IMR-90 (cell line): ENCODE measurements at regions not wholly inside any gene's neighbourhood (a gene's known extent, or its start where the extent isn't known, plus 50 kb on each side); places are given as distances from the start of the nearest gene placed in this dataset.
A peak's percentile ranks its signal among the peaks of the same experiment; 100 is the strongest.

ENCODE experiments used
- ATAC-seq: fragments of 200-7000 bp; cut with Tn5 transposase; 2 replicates; pipeline ENCODE4 v1.9.1; 2020; ENCODE audit warnings: low read depth, mild to moderate bottlenecking, moderate library complexity
- BruUV-seq: library from RNA; stranded (reverse); fragments of 400-500 nt; replicated peaks from 2 replicates; lab custom pipeline; 2021; lab: Mats Ljungman, UMichigan
- CTCF ChIA-PET: fragments of 300-600 bp; formaldehyde crosslinking; extraction: SDS; loops from one replicate; lab custom pipeline; 2021; ENCODE audit warnings: antibody characterized with exemption; lab: Yijun Ruan, JAX
- POLR2A ChIA-PET: fragments of 300-600 bp; sonication (Branson Sonifier 250); formaldehyde crosslinking; loops from one replicate; lab custom pipeline; 2022; ENCODE audit warnings: antibody characterized with exemption; ENCODE audit not compliant: unreplicated experiment; lab: Charles Lee
- DNase-seq: peaks from one replicate; pipeline ENCODE4 v3.0.0; 2013
- H2AFZ ChIP-seq: replicated peaks from 2 replicates; pipeline ENCODE3; 2013; ENCODE audit warnings: low read length, mild to moderate bottlenecking; ENCODE audit not compliant: poor library complexity
- H2AK5ac ChIP-seq: 2 replicates; pipeline ENCODE4 v1.6.1; 2013; ENCODE audit warnings: low read depth, low read length, inconsistent platforms
- H2AK9ac ChIP-seq: replicated peaks from 2 replicates; pipeline ENCODE3; 2013; ENCODE audit warnings: mild to moderate bottlenecking, low read depth, low read length, moderate library complexity; ENCODE audit not compliant: poor library complexity
- H2BK120ac ChIP-seq: 2 replicates; pipeline ENCODE4 v1.6.1; 2013; ENCODE audit warnings: low read depth, low read length, inconsistent platforms
- H2BK15ac ChIP-seq: 3 replicates; pipeline ENCODE4 v1.6.1; 2013; ENCODE audit warnings: low read depth, low read length, inconsistent platforms
- H2BK20ac ChIP-seq: 2 replicates; pipeline ENCODE4 v1.6.1; 2013; ENCODE audit warnings: low read depth, mild to moderate bottlenecking, inconsistent platforms, low read length, moderate library complexity
- H2BK5ac ChIP-seq: 2 replicates; pipeline ENCODE4 v1.6.1; 2013; ENCODE audit warnings: mild to moderate bottlenecking, low read depth, low read length, inconsistent platforms; ENCODE audit not compliant: poor library complexity, severe bottlenecking
- H3K14ac ChIP-seq: replicated peaks from 2 replicates; pipeline ENCODE4 v1.6.1; 2013; ENCODE audit warnings: low read depth, low read length, inconsistent platforms
- H3K18ac ChIP-seq: 2 replicates; pipeline ENCODE4 v1.6.1; 2013; ENCODE audit warnings: low read depth, low read length, control low read depth
- H3K23ac ChIP-seq: 2 replicates; pipeline ENCODE4 v1.6.1; 2013; ENCODE audit warnings: low read depth, low read length, inconsistent platforms
- H3K27ac ChIP-seq: 2 replicates; pipeline ENCODE4 v1.5.1; 2013; ENCODE audit warnings: mild to moderate bottlenecking, control low read depth, low read length; ENCODE audit not compliant: insufficient read depth
- H3K27me3 ChIP-seq: 2 replicates; pipeline ENCODE4 v1.6.1; 2013; ENCODE audit warnings: low read length; ENCODE audit not compliant: control insufficient read depth, insufficient read depth
- H3K36me3 ChIP-seq: 2 replicates; pipeline ENCODE4 v1.6.1; 2013; ENCODE audit warnings: low read length, mixed read lengths; ENCODE audit not compliant: control insufficient read depth, insufficient read depth
- H3K4ac ChIP-seq: 2 replicates; pipeline ENCODE4 v1.6.1; 2013; ENCODE audit warnings: low read depth, low read length, inconsistent platforms
- H3K4me1 ChIP-seq: 2 replicates; pipeline ENCODE4 v1.6.1; 2013; ENCODE audit warnings: low read length, mixed read lengths; ENCODE audit not compliant: control insufficient read depth, insufficient read depth
- H3K4me2 ChIP-seq: 2 replicates; pipeline ENCODE4 v1.6.1; 2013; ENCODE audit warnings: low read depth, mild to moderate bottlenecking, control low read depth, low read length, moderate library complexity
- H3K4me3 ChIP-seq: 2 replicates; pipeline ENCODE4 v1.5.1; 2013; ENCODE audit warnings: low read depth, mild to moderate bottlenecking, control low read depth, low read length, moderate library complexity; ENCODE audit not compliant: insufficient read depth
- H3K56ac ChIP-seq: 2 replicates; pipeline ENCODE4 v1.6.1; 2013; ENCODE audit warnings: low read length, inconsistent platforms; ENCODE audit not compliant: insufficient read depth; ENCODE audit errors: extremely low read depth
- H3K79me1 ChIP-seq, 2 experiments: 2 replicates each; pipeline ENCODE4 v1.6.1; 2013; ENCODE audit warnings: low read length in 2 of 2, inconsistent platforms in 1 of 2, low read depth in 1 of 2
- H3K9ac ChIP-seq: 2 replicates; pipeline ENCODE4 v1.6.1; 2013; ENCODE audit warnings: low read depth, low read length, control low read depth
- H3K9me1 ChIP-seq: 2 replicates; pipeline ENCODE4 v1.6.1; 2013; ENCODE audit warnings: low read length, inconsistent platforms; ENCODE audit not compliant: insufficient read depth
- H3K9me3 ChIP-seq: 2 replicates; pipeline ENCODE4 v1.6.1; 2013; ENCODE audit warnings: low read length; ENCODE audit not compliant: control insufficient read depth, insufficient read depth
- H4K20me1 ChIP-seq: 2 replicates; pipeline ENCODE4 v1.6.1; 2013; ENCODE audit warnings: low read length, inconsistent platforms; ENCODE audit not compliant: insufficient read depth
- H4K5ac ChIP-seq: 2 replicates; pipeline ENCODE4 v1.6.1; 2013; ENCODE audit warnings: mild to moderate bottlenecking, low read depth, low read length, control low read depth
- H4K8ac ChIP-seq, 2 experiments: 2 replicates each; pipeline ENCODE4 v1.6.1; 2013; ENCODE audit warnings: low read depth in 2 of 2, low read length in 2 of 2, control low read depth in 1 of 2, inconsistent platforms in 1 of 2
- H4K91ac ChIP-seq: 2 replicates; pipeline ENCODE4 v1.6.1; 2013; ENCODE audit warnings: low read depth, low read length, inconsistent platforms; ENCODE audit not compliant: insufficient read depth
- CEBPB ChIP-seq: IDR thresholded peaks from 2 replicates; pipeline ENCODE4 v1.6.1; 2012; ENCODE audit warnings: low read depth, low read length, improper control_type of control experiment
- CHD1 ChIP-seq: IDR thresholded peaks from 2 replicates; pipeline ENCODE4 v1.6.1; 2012; ENCODE audit warnings: low read depth, low read length, improper control_type of control experiment
- CTCF ChIP-seq: conservative IDR thresholded peaks from 2 replicates; pipeline ENCODE4 v1.5.1; 2012; ENCODE audit warnings: mild to moderate bottlenecking, low read depth, low read length, improper control_type of control experiment
- ELK1 ChIP-seq: fragments of 150-350 bp; IDR thresholded peaks from 2 replicates; pipeline ENCODE4 v1.6.1; 2016; ENCODE audit warnings: low read depth, mild to moderate bottlenecking, low read length, moderate library complexity, borderline replicate concordance
- FOS ChIP-seq: fragments of 150-350 bp; IDR thresholded peaks from 2 replicates; pipeline ENCODE4 v1.6.1; 2016; ENCODE audit warnings: low read depth, low read length
- MAFK ChIP-seq: IDR thresholded peaks from 2 replicates; pipeline ENCODE4 v1.6.1; 2012; ENCODE audit warnings: low read depth, low read length, improper control_type of control experiment
- MAZ ChIP-seq: IDR thresholded peaks from 2 replicates; pipeline ENCODE4 v1.6.1; 2012; ENCODE audit warnings: low read depth, mild to moderate bottlenecking, low read length, improper control_type of control experiment, moderate library complexity, borderline replicate concordance
- MXI1 ChIP-seq: IDR thresholded peaks from 2 replicates; pipeline ENCODE4 v1.6.1; 2012; ENCODE audit warnings: low read depth, mild to moderate bottlenecking, low read length, moderate library complexity, borderline replicate concordance
- NFE2L2 ChIP-seq: fragments of 150-350 bp; IDR thresholded peaks from 2 replicates; pipeline ENCODE4 v1.6.1; 2016; ENCODE audit warnings: low read depth, mild to moderate bottlenecking, low read length
- POLR2A ChIP-seq: IDR thresholded peaks from 2 replicates; pipeline ENCODE4 v1.6.1; 2012; ENCODE audit warnings: mild to moderate bottlenecking, low read depth, low read length
- RCOR1 ChIP-seq: IDR thresholded peaks from 2 replicates; pipeline ENCODE4 v1.6.1; 2012; ENCODE audit warnings: mild to moderate bottlenecking, low read length, improper control_type of control experiment; ENCODE audit not compliant: insufficient replicate concordance
- RFX5 ChIP-seq: IDR thresholded peaks from 2 replicates; pipeline ENCODE4 v1.8.0; 2012; ENCODE audit warnings: low read depth, mild to moderate bottlenecking, low read length, moderate library complexity
- USF2 ChIP-seq: fragments of 150-350 bp; IDR thresholded peaks from 2 replicates; pipeline ENCODE4 v1.6.1; 2017; ENCODE audit warnings: mild to moderate bottlenecking, antibody characterized with exemption, low read length, low read depth
- WGBS, 2 experiments: methylation state at CpG; one replicate each; pipeline versions ENCODE4 v1.1.5 to v1.1.7; 2013; ENCODE audit warnings: missing lambda C conversion rate in 2 of 2; ENCODE audit not compliant: insufficient read length in 1 of 2; ENCODE audit errors: extremely low coverage in 2 of 2; 5-methylcytosine and 5-hydroxymethylcytosine counted together
- dilution Hi-C: fragments of 300-500 bp; cut with HindIII; formaldehyde crosslinking; loops from one replicate; pipeline ENCODE4 v1.14.3; 2018; ENCODE audit warnings: low sequenced_read_pairs; ENCODE audit not compliant: unreplicated experiment
- in situ Hi-C: fragments of 300-500 bp; cut with MboI; formaldehyde crosslinking; loops from 3 replicates; pipeline ENCODE4 v1.14.3; 2019; ENCODE audit warnings: low sequenced_read_pairs, inconsistent platforms, mixed read lengths
- intact Hi-C: fragments of 100-400 bp; cut with micrococcal nuclease; formaldehyde crosslinking; loops from 2 replicates; pipeline ENCODE4 v1.10.0; 2022

GRCh38 chr4:177008071-177008835 lies 215.5 kb upstream of the VEGFC start:
- no peaks in the 10 kb centered on the region for H3K36me3 ChIP-seq
- no CpG with 5 or more reads among the region's 1 CpG for WGBS, 2 experiments
- H3K27me3 ChIP-seq: no peaks in the 10 kb centered on the region
- peak overlapping the region; percentile 93 for H2BK5ac ChIP-seq
- ATAC-seq (peak; percentile 50), DNase-seq (peak; percentile 78)
- H3K9me3 ChIP-seq: peaks cover 4% of the 10 kb centered on the region
- H2BK120ac ChIP-seq: peak overlapping the region; percentile 94; the same call in 1 of the 2 replicates
- intact Hi-C loops (loop anchor here (2.0 kb wide), 1 partner anchor 19 kb away; no protein-coding TSS in a partner anchor), dilution Hi-C loops (no loop called here), in situ Hi-C loops (no loop called here)
- no peak overlapping the region for H3K9ac ChIP-seq
- POLR2A ChIA-PET: no interaction called here
- H4K8ac ChIP-seq: peak overlapping the region in 1 of 2 experiments; percentile 72; a peak in 2 of 4 replicates
- CTCF ChIA-PET: interaction anchor here (0.6 kb wide), 1 partner anchor 169 kb away, joined by 3 read pairs; no protein-coding TSS in a partner anchor
- peak overlapping the region; percentile 93; the same call in 1 of the 2 replicates for H3K18ac ChIP-seq
- peak overlapping the region; percentile 11 for H2AK9ac ChIP-seq
- no peaks in the 10 kb centered on the region for H3K9me1 ChIP-seq
- no peak overlapping the region for H2AK5ac ChIP-seq
- H3K4me1 ChIP-seq: peaks cover 11% of the 10 kb centered on the region; the same call in 1 of the 2 replicates
- H2BK20ac ChIP-seq: peak overlapping the region; percentile 94
- peak overlapping the region; percentile 74; the same call in 1 of the 2 replicates for H3K14ac ChIP-seq
- no peak overlapping the region; the same call in 1 of the 2 replicates for H3K56ac ChIP-seq
- H3K4ac ChIP-seq: peak overlapping the region; percentile 58; the same call in 1 of the 2 replicates
- BruUV-seq: no TSS peak
- H4K91ac ChIP-seq: no peak overlapping the region; the same call in 1 of the 2 replicates
- 0 out of 4 replicates have a peak, but pooled peaks cover 0 to 4% of the 10 kb centered on the region in 2 experiments for H3K79me1 ChIP-seq
- peak overlapping the region; percentile 68; the same call in 1 of the 2 replicates for H3K23ac ChIP-seq
- H4K20me1 ChIP-seq: no peaks in the 10 kb centered on the region
- H3K4me2 ChIP-seq: no peak overlapping the region; the same call in 1 of the 2 replicates
- H2BK15ac ChIP-seq: peak overlapping the region; percentile 60; the same call in 1 of the 3 replicates
- no peak overlapping the region for H2AFZ ChIP-seq
- H4K5ac ChIP-seq: peak overlapping the region; percentile 87; the same call in 1 of the 2 replicates
- no peak overlapping the region for H3K4me3 ChIP-seq
- H3K27ac ChIP-seq: no peak overlapping the region
- no peak for TF ChIP-seq ELK1
- TF ChIP-seq RFX5: no peak
- no peak for TF ChIP-seq RCOR1
- TF ChIP-seq MAZ: no peak
- peak; percentile 59; the same call in 1 of the 2 replicates for TF ChIP-seq MAFK
- no peak for TF ChIP-seq USF2
- no peak for TF ChIP-seq CTCF
- TF ChIP-seq POLR2A: no peak
- TF ChIP-seq CEBPB: no peak
- 0 out of 2 replicates have a peak, but pooled peaks have one; percentile 12 for TF ChIP-seq FOS
- no peak for TF ChIP-seq MXI1
- no peak for TF ChIP-seq NFE2L2
- no peak for TF ChIP-seq CHD1
